Endothelial cell of umbilical vein (primary cell): ENCODE measurements at regions not wholly inside any gene's neighbourhood (a gene's known extent, or its start where the extent isn't known, plus 50 kb on each side); places are given as distances from the start of the nearest gene placed in this dataset.

ENCODE experiments used
- BruUV-seq: library from RNA; stranded (reverse); fragments of 400-500 nt; replicated peaks from 2 replicates; lab custom pipeline; 2021; lab: Mats Ljungman, UMichigan
- CTCF ChIA-PET: fragments of 300-600, 350-600 bp; sonication (Branson Sonifier 250); formaldehyde crosslinking; loops from one replicate; lab custom pipeline; 2021; ENCODE audit warnings: antibody characterized with exemption, inconsistent platforms; lab: Charles Lee
- POLR2A ChIA-PET: fragments of 300-600, 350-600 bp; sonication (Branson Sonifier 250); formaldehyde crosslinking; loops from one replicate; lab custom pipeline; 2021; ENCODE audit warnings: antibody characterized with exemption, inconsistent platforms; lab: Charles Lee
- DNase-seq: peaks from one replicate; pipeline ENCODE4 v3.0.0-alpha.2; 2011; ENCODE audit warnings: low read depth, low spot score
- FAIRE-seq: peaks from 2 replicates; lab custom pipeline; 2011; peaks lifted over from hg19 to GRCh38; lab: Jason Lieb, UNC
- H2AFZ ChIP-seq: 2 replicates; pipeline ENCODE4 v1.6.0; 2012; ENCODE audit warnings: low read depth, low read length, control low read depth, inconsistent platforms
- H3K27ac ChIP-seq: 2 replicates; pipeline ENCODE4 v1.5.1; 2011; ENCODE audit warnings: low read depth, mild to moderate bottlenecking, control low read depth, low read length, moderate library complexity; ENCODE audit not compliant: insufficient read depth
- H3K27me3 ChIP-seq, 2 experiments: 2 replicates each; pipeline versions ENCODE4 v1.6.0 to v1.6.1; 2011; ENCODE audit warnings: low read length in 2 of 2, mixed read lengths in 1 of 2; ENCODE audit not compliant: control insufficient read depth in 2 of 2, insufficient read depth in 2 of 2
- H3K36me3 ChIP-seq, 2 experiments: 2 replicates in 1 of 2; 3 replicates in 1 of 2; pipeline ENCODE4 v1.5.1; 2011; ENCODE audit warnings: low read length in 2 of 2, mild to moderate bottlenecking in 1 of 2, moderate library complexity in 1 of 2; ENCODE audit not compliant: control insufficient read depth in 2 of 2, insufficient read depth in 2 of 2; ENCODE audit errors: extremely low read depth in 1 of 2
- H3K4me1 ChIP-seq: 3 replicates; pipeline ENCODE4 v1.5.1; 2011; ENCODE audit warnings: mild to moderate bottlenecking, low read length; ENCODE audit not compliant: control insufficient read depth, insufficient read depth; ENCODE audit errors: extremely low read depth
- H3K4me2 ChIP-seq: 2 replicates; pipeline ENCODE4 v1.6.1; 2011; ENCODE audit warnings: low read length, control low read depth, mixed read lengths; ENCODE audit not compliant: insufficient read depth
- H3K4me3 ChIP-seq, 3 experiments: fragments of 200-600 bp in 1 of 3; sonication (generic), shearing (Covaris generic) in 1 of 3; replicated peaks in 1 of 3; 2 replicates each; pipeline ENCODE4 v1.5.1; 2011 to 2016; ENCODE audit warnings: control low read depth in 3 of 3, low read length in 3 of 3, mild to moderate bottlenecking in 2 of 3, inconsistent platforms in 1 of 3, low read depth in 1 of 3, moderate library complexity in 1 of 3; ENCODE audit not compliant: insufficient read depth in 1 of 3
- H3K79me2 ChIP-seq: 2 replicates; pipeline ENCODE4 v1.6.0; 2012; ENCODE audit warnings: low read length, inconsistent platforms; ENCODE audit not compliant: control insufficient read depth, insufficient read depth
- H3K9ac ChIP-seq: replicated peaks from 2 replicates; pipeline ENCODE3; 2011; ENCODE audit warnings: low read length, control low read depth; ENCODE audit not compliant: insufficient read depth; ENCODE audit errors: extremely low read depth
- H3K9me1 ChIP-seq: replicated peaks from 3 replicates; pipeline ENCODE4 v1.6.0; 2011; ENCODE audit warnings: mild to moderate bottlenecking, low read length; ENCODE audit not compliant: control insufficient read depth, insufficient read depth; ENCODE audit errors: extremely low read depth
- H3K9me3 ChIP-seq: replicated peaks from 2 replicates; pipeline ENCODE4 v1.5.1; 2012; ENCODE audit warnings: low read length, inconsistent platforms; ENCODE audit not compliant: control insufficient read depth, insufficient read depth
- H4K20me1 ChIP-seq: replicated peaks from 2 replicates; pipeline ENCODE3; 2011; ENCODE audit warnings: mild to moderate bottlenecking, low read length; ENCODE audit not compliant: control insufficient read depth, insufficient read depth; ENCODE audit errors: extremely low read depth
- EZH2 ChIP-seq: IDR thresholded peaks from 2 replicates; pipeline ENCODE4 v1.6.1; 2012; ENCODE audit warnings: borderline replicate concordance, low read depth, mild to moderate bottlenecking, moderate library complexity, low read length, inconsistent platforms; ENCODE audit not compliant: severe bottlenecking
- FOS ChIP-seq: IDR thresholded peaks from 2 replicates; pipeline ENCODE4 v1.6.1; 2011; ENCODE audit warnings: mild to moderate bottlenecking, low read length, moderate library complexity, borderline replicate concordance; ENCODE audit not compliant: insufficient read depth
- GATA2 ChIP-seq: IDR thresholded peaks from 2 replicates; pipeline ENCODE4 v1.7.0; 2011; ENCODE audit warnings: low read depth, mild to moderate bottlenecking, moderate library complexity, mixed read lengths, low read length; ENCODE audit not compliant: insufficient read length, insufficient read depth
- JUN ChIP-seq: IDR thresholded peaks from 2 replicates; pipeline ENCODE4 v1.6.1; 2011; ENCODE audit warnings: borderline replicate concordance, low read depth; ENCODE audit not compliant: insufficient read length, insufficient read depth
- MYC ChIP-seq: IDR thresholded peaks from one replicate; pipeline ENCODE4 v1.6.1; 2011; ENCODE audit warnings: mild to moderate bottlenecking, low read depth, low read length
- POLR2A ChIP-seq: IDR thresholded peaks from 2 replicates; pipeline ENCODE4 v1.6.1; 2012; ENCODE audit warnings: low read depth, mild to moderate bottlenecking, control low read depth, low read length
- POLR2AphosphoS5 ChIP-seq: IDR thresholded peaks from 2 replicates; pipeline ENCODE4 v1.6.1; 2012; ENCODE audit warnings: low read depth, mild to moderate bottlenecking, control low read depth, low read length, moderate library complexity; ENCODE audit not compliant: insufficient read depth
- dilution Hi-C: fragments of 300-500 bp; cut with MboI; formaldehyde crosslinking; loops from one replicate; pipeline ENCODE4 v1.15.0; 2019; ENCODE audit warnings: low sequenced_read_pairs; ENCODE audit not compliant: extremely low pct_ligation_motif_present
- intact Hi-C: fragments of 100-400 bp; cut with micrococcal nuclease; formaldehyde crosslinking; loops from one replicate; pipeline ENCODE4 v1.10.0; 2022
- TF ChIP-seq, protein P1 (sequence below), 2 donors: IDR thresholded peaks; 1 replicate in 1 of 2; 2 replicates in 1 of 2; pipeline ENCODE4 v1.5.1; 2011; ENCODE audit warnings: low read length in 2 of 2, mild to moderate bottlenecking in 2 of 2, moderate library complexity in 2 of 2, control low read depth in 1 of 2, inconsistent platforms in 1 of 2, low read depth in 1 of 2; ENCODE audit not compliant: insufficient read depth in 1 of 2; ENCODE audit errors: extremely low read depth in 1 of 2
- TF ChIP-seq, protein P2 (sequence below): IDR thresholded peaks from 2 replicates; pipeline ENCODE4 v1.6.1; 2011; ENCODE audit not compliant: insufficient read depth, insufficient read length

DNA sequence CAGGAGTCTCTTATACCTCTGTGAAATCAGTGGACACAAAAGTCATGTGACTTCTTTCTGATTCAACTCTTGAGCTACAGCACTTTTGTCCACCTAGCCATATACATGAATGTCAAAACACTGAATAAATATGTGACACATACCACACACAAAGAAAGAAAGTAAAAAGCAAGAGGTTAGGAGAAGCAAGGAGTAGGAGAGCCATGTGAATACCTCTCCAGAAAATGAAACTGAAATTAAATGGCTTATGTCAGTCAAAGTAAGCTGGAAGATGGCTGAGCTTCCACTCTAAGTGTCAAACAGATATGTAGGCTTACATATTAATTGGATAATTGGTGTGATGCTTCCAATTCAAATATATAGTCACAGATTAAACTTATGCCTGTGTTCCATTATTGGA lies 1050.5 kb downstream of the BCL11A start:
- H3K4me3 ChIP-seq = no peak overlapping the region
- no TSS peak for BruUV-seq
- H3K27ac ChIP-seq = no peak overlapping the region
- H3K27me3 ChIP-seq = no peaks in the 10 kb centered on the region
- H4K20me1 ChIP-seq = no peaks in the 10 kb centered on the region
- no peaks in the 10 kb centered on the region for H3K79me2 ChIP-seq
- H3K4me2 ChIP-seq = no peak overlapping the region
- no peaks in the 10 kb centered on the region for H3K9me1 ChIP-seq
- H3K4me1 ChIP-seq = no peaks in the 10 kb centered on the region
- no peak overlapping the region for H3K9ac ChIP-seq
- ChIA-PET CTCF (no interaction called here), POLR2A (no interaction called here)
- intact Hi-C loops (no loop called here), dilution Hi-C loops (no loop called here)
- H2AFZ ChIP-seq = no peak overlapping the region
- no peak for FAIRE-seq
- H3K36me3 ChIP-seq = no peaks in the 10 kb centered on the region
- peaks cover 2% of the 10 kb centered on the region for H3K9me3 ChIP-seq
- DNase-seq = no peak
- no peak for TF ChIP-seq POLR2A
- no peak for TF ChIP-seq JUN

DNA sequence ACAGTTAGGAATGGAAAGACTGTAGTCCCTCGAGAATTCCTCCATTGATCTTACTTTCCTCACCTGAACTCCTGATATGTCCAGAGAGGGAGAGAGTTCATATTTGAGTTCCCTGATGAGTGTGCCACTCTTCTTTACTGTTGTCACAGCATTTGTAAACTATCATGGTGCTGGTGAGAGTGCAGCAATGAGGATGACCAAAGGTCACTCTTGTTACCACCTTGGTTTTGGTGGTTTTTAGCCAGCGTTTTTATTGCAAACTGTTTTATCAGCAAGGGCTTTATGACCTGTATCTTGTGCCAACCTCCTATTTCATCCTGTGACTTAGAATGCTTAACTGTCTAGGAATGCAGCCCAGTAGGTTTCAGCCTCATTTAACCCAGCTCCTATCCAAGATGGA lies 1062.5 kb downstream of the BCL11A start:
- ChIA-PET POLR2A (no interaction called here), CTCF (no interaction called here)
- no peaks in the 10 kb centered on the region for H3K79me2 ChIP-seq
- dilution Hi-C loops = no loop called here
- intact Hi-C loops = no loop called here
- H3K4me1 ChIP-seq = no peaks in the 10 kb centered on the region
- BruUV-seq = no TSS peak
- no peak for TF ChIP-seq GATA2
- no peak for TF ChIP-seq FOS
- no peak for TF ChIP-seq POLR2AphosphoS5
- TF ChIP-seq JUN = no peak
- TF ChIP-seq EZH2 = no peak
- TF ChIP-seq, protein P1, sequence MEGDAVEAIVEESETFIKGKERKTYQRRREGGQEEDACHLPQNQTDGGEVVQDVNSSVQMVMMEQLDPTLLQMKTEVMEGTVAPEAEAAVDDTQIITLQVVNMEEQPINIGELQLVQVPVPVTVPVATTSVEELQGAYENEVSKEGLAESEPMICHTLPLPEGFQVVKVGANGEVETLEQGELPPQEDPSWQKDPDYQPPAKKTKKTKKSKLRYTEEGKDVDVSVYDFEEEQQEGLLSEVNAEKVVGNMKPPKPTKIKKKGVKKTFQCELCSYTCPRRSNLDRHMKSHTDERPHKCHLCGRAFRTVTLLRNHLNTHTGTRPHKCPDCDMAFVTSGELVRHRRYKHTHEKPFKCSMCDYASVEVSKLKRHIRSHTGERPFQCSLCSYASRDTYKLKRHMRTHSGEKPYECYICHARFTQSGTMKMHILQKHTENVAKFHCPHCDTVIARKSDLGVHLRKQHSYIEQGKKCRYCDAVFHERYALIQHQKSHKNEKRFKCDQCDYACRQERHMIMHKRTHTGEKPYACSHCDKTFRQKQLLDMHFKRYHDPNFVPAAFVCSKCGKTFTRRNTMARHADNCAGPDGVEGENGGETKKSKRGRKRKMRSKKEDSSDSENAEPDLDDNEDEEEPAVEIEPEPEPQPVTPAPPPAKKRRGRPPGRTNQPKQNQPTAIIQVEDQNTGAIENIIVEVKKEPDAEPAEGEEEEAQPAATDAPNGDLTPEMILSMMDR (IDR thresholded peaks at IDR 0.05; ENCODE audit: extremely low read depth in 1 of 2, insufficient read depth in 1 of 2, low read depth in 1 of 2, low read length in 2 of 2) = no peak
- no peak for TF ChIP-seq MYC
- TF ChIP-seq POLR2A = no peak
- TF ChIP-seq, protein P2, sequence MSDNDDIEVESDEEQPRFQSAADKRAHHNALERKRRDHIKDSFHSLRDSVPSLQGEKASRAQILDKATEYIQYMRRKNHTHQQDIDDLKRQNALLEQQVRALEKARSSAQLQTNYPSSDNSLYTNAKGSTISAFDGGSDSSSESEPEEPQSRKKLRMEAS = no peak
- H3K9me3 ChIP-seq = peaks cover 4% of the 10 kb centered on the region
- H4K20me1 ChIP-seq = no peaks in the 10 kb centered on the region
- no peak overlapping the region for H3K4me3 ChIP-seq
- no peak overlapping the region for H3K4me2 ChIP-seq
- DNase-seq = no peak
- no peak for FAIRE-seq
- H3K9ac ChIP-seq = no peak overlapping the region
- H3K36me3 ChIP-seq = no peaks in the 10 kb centered on the region
- no peaks in the 10 kb centered on the region for H3K27me3 ChIP-seq
- no peaks in the 10 kb centered on the region for H3K9me1 ChIP-seq
- H2AFZ ChIP-seq = no peak overlapping the region
- no peak overlapping the region for H3K27ac ChIP-seq
